ENCODE measurements at regions not wholly inside any gene's neighbourhood (a gene's known extent, or its start where the extent isn't known, plus 50 kb on each side); places are given as distances from the start of the nearest gene placed in this dataset.

GRCh38 chr4:171117457-171117856, 695.7 kb upstream of the GALNTL6 start:
- no peak overlapping the region for H3K14ac ChIP-seq (ENCODE audit: low read length)
- H3K9me3 ChIP-seq (ENCODE audit: insufficient read depth, low read depth, low read length): no peaks in the 10 kb centered on the region
- H2BK120ac ChIP-seq (ENCODE audit: insufficient read depth, low read length, poor library complexity): no peak overlapping the region
- no peak overlapping the region for H4K12ac ChIP-seq (ENCODE audit: low read depth, low read length)
- no peak overlapping the region for H3K27ac ChIP-seq (ENCODE audit: low read depth, low read length)
- WGBS (ENCODE audit: extremely low coverage, insufficient coverage, insufficient read length): no CpG with 5 or more reads among the region's 1 CpG
- no peak overlapping the region for H3K9ac ChIP-seq (ENCODE audit: low read length)
- no peak overlapping the region for H3K4ac ChIP-seq (ENCODE audit: low read depth, low read length)
- peak in 1 of 2 donors; percentile 3 for DNase-seq
- no peak overlapping the region for H2AFZ ChIP-seq (ENCODE audit: insufficient read depth, low read length, poor library complexity)
- H3K79me1 ChIP-seq (ENCODE audit: low read length): no peaks in the 10 kb centered on the region
- H3K4me1 ChIP-seq (ENCODE audit: control insufficient read depth in 1 of 2, insufficient read depth in 2 of 2, low read length in 2 of 2): no peaks in the 10 kb centered on the region
- H3K4me2 ChIP-seq (ENCODE audit: low read length): no peak overlapping the region
- no peaks in the 10 kb centered on the region for H3K36me3 ChIP-seq (ENCODE audit: control insufficient read depth in 1 of 2, insufficient read depth in 2 of 2, low read length in 2 of 2)
- no peaks in the 10 kb centered on the region for H3K79me2 ChIP-seq (ENCODE audit: control insufficient read depth, insufficient read depth, low read length, poor library complexity)
- H3K18ac ChIP-seq (ENCODE audit: low read length): no peak overlapping the region
- no peak overlapping the region for H4K8ac ChIP-seq (ENCODE audit: low read depth, low read length)
- H2AK5ac ChIP-seq (ENCODE audit: low read length): no peak overlapping the region
- no peak overlapping the region for H2BK12ac ChIP-seq (ENCODE audit: low read length)
- H3K4me3 ChIP-seq (ENCODE audit: low read depth, low read length): no peak overlapping the region
- H2BK5ac ChIP-seq (ENCODE audit: low read depth, low read length, poor library complexity): no peak overlapping the region
- H4K91ac ChIP-seq (ENCODE audit: low read depth, low read length): no peak overlapping the region
- H3K23ac ChIP-seq (ENCODE audit: low read length): no peak overlapping the region
- no peaks in the 10 kb centered on the region for H3K27me3 ChIP-seq (ENCODE audit: insufficient read depth, low read length)

DNA sequence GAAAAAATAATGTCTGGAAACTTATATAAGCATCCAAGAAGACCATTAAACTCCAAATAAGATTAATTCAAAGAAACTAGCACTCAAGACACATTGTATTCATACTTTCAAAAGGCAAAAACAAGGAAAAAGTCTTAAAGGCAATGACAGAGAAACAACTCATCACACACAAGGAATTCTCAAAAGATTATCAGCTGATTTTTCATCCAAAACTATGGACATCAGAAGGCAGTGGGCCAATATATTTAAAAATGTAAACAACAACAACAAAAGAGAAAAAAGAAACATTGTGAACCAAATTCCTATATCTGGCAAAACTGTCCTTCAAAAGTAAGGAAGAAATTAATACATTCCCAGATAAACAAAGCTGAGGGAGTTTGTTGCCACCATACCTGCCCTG, 711.4 kb upstream of the GALNTL6 start:
- Histone ChIP-seq H2BK12ac (ENCODE audit: low read length) (no peak overlapping the region), H2AK5ac (ENCODE audit: low read length) (no peak overlapping the region), H3K9me3 (ENCODE audit: insufficient read depth, low read depth, low read length) (no peaks in the 10 kb centered on the region), H3K4me3 (ENCODE audit: low read depth, low read length) (no peak overlapping the region), H3K4me2 (ENCODE audit: low read length) (no peak overlapping the region), H3K18ac (ENCODE audit: low read length) (no peak overlapping the region), H4K8ac (ENCODE audit: low read depth, low read length) (no peak overlapping the region), H2BK120ac (ENCODE audit: insufficient read depth, low read length, poor library complexity) (no peak overlapping the region), H4K91ac (ENCODE audit: low read depth, low read length) (no peak overlapping the region), H2BK5ac (ENCODE audit: low read depth, low read length, poor library complexity) (no peak overlapping the region), H3K9ac (ENCODE audit: low read length) (no peak overlapping the region), H3K4me1 (ENCODE audit: control insufficient read depth in 1 of 2, insufficient read depth in 2 of 2, low read length in 2 of 2) (no peaks in the 10 kb centered on the region), H3K23ac (ENCODE audit: low read length) (no peak overlapping the region), H3K27me3 (ENCODE audit: insufficient read depth, low read length) (no peaks in the 10 kb centered on the region), H3K14ac (ENCODE audit: low read length) (no peak overlapping the region), H4K12ac (ENCODE audit: low read depth, low read length) (no peak overlapping the region), H3K79me1 (ENCODE audit: low read length) (no peaks in the 10 kb centered on the region), H3K36me3 (ENCODE audit: control insufficient read depth in 1 of 2, insufficient read depth in 2 of 2, low read length in 2 of 2) (no peaks in the 10 kb centered on the region), H3K27ac (ENCODE audit: low read depth, low read length) (no peak overlapping the region), H2AFZ (ENCODE audit: insufficient read depth, low read length, poor library complexity) (no peak overlapping the region), H3K79me2 (ENCODE audit: control insufficient read depth, insufficient read depth, low read length, poor library complexity) (no peaks in the 10 kb centered on the region), H3K4ac (ENCODE audit: low read depth, low read length) (no peak overlapping the region)
- no peak for DNase-seq

- Histone ChIP-seq H3K4me2 (ENCODE audit: low read length) (no peak overlapping the region), H3K14ac (ENCODE audit: low read length) (no peak overlapping the region)
Observed at GRCh38 chr4:171087089-171087488, 726.1 kb upstream of the GALNTL6 start.

DNA sequence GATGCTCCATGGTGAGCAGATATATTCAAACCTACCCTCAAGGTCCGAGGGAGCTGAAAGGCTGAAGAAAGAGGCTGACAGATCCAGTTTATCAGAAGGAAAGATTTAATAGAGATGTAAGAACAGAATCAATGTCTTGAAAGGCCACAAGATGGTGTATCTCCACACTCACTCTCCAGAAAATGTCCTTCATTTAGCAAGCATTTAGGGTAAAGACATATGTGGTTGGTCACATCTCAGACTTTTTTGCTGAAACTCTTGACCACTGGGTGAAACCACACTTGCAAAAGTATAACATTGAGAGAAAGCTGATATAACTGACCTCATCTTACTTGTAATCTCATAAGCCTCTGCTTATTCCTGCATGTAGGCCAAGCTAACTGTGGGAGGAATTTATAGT, 745.8 kb upstream of the GALNTL6 start:
- H3K27me3 ChIP-seq (ENCODE audit: insufficient read depth, low read length): no peaks in the 10 kb centered on the region
- no peaks in the 10 kb centered on the region for H3K36me3 ChIP-seq (ENCODE audit: control insufficient read depth in 1 of 2, insufficient read depth in 2 of 2, low read length in 2 of 2)
- H3K4me1 ChIP-seq (ENCODE audit: control insufficient read depth in 1 of 2, insufficient read depth in 2 of 2, low read length in 2 of 2): no peaks in the 10 kb centered on the region
- H2BK12ac ChIP-seq (ENCODE audit: low read length): no peak overlapping the region
- H2BK120ac ChIP-seq (ENCODE audit: insufficient read depth, low read length, poor library complexity): no peak overlapping the region
- H2BK5ac ChIP-seq (ENCODE audit: low read depth, low read length, poor library complexity): no peak overlapping the region
- no peak overlapping the region for H3K9ac ChIP-seq (ENCODE audit: low read length)
- H3K4me3 ChIP-seq (ENCODE audit: low read depth, low read length): no peak overlapping the region
- no CpG with 5 or more reads among the region's 1 CpG for WGBS (ENCODE audit: extremely low coverage, insufficient coverage, insufficient read length)
- no peak overlapping the region for H2AFZ ChIP-seq (ENCODE audit: insufficient read depth, low read length, poor library complexity)
- no peaks in the 10 kb centered on the region for H3K79me2 ChIP-seq (ENCODE audit: control insufficient read depth, insufficient read depth, low read length, poor library complexity)
- no peak overlapping the region for H2AK5ac ChIP-seq (ENCODE audit: low read length)
- no peak for DNase-seq
- H4K12ac ChIP-seq (ENCODE audit: low read depth, low read length): no peak overlapping the region
- H3K9me3 ChIP-seq (ENCODE audit: insufficient read depth, low read depth, low read length): no peaks in the 10 kb centered on the region
- H3K18ac ChIP-seq (ENCODE audit: low read length): no peak overlapping the region
- H3K14ac ChIP-seq (ENCODE audit: low read length): no peak overlapping the region
- no peak overlapping the region for H4K8ac ChIP-seq (ENCODE audit: low read depth, low read length)
- H3K4me2 ChIP-seq (ENCODE audit: low read length): no peak overlapping the region
- no peak overlapping the region for H4K91ac ChIP-seq (ENCODE audit: low read depth, low read length)
- no peak overlapping the region for H3K27ac ChIP-seq (ENCODE audit: low read depth, low read length)
- H3K23ac ChIP-seq (ENCODE audit: low read length): no peak overlapping the region
- no peak overlapping the region for H3K4ac ChIP-seq (ENCODE audit: low read depth, low read length)
- H3K79me1 ChIP-seq (ENCODE audit: low read length): no peaks in the 10 kb centered on the region

More at GRCh38 chr4:171087089-171087488, 726.1 kb upstream of the GALNTL6 start:
- H3K79me1 ChIP-seq (ENCODE audit: low read length): no peaks in the 10 kb centered on the region
- no peak overlapping the region for H3K4me3 ChIP-seq (ENCODE audit: low read depth, low read length)
- no peak overlapping the region for H4K8ac ChIP-seq (ENCODE audit: low read depth, low read length)
- H2AFZ ChIP-seq (ENCODE audit: insufficient read depth, low read length, poor library complexity): no peak overlapping the region
- WGBS (ENCODE audit: extremely low coverage, insufficient coverage, insufficient read length): no CpG with 5 or more reads among the region's 2 CpGs
- no peak overlapping the region for H2BK5ac ChIP-seq (ENCODE audit: low read depth, low read length, poor library complexity)
- DNase-seq: no peak
- no peak overlapping the region for H2BK120ac ChIP-seq (ENCODE audit: insufficient read depth, low read length, poor library complexity)
- H4K12ac ChIP-seq (ENCODE audit: low read depth, low read length): no peak overlapping the region
- no peaks in the 10 kb centered on the region for H3K4me1 ChIP-seq (ENCODE audit: control insufficient read depth in 1 of 2, insufficient read depth in 2 of 2, low read length in 2 of 2)
- no peak overlapping the region for H3K18ac ChIP-seq (ENCODE audit: low read length)
- no peak overlapping the region for H3K23ac ChIP-seq (ENCODE audit: low read length)
- no peaks in the 10 kb centered on the region for H3K9me3 ChIP-seq (ENCODE audit: insufficient read depth, low read depth, low read length)
- H3K27me3 ChIP-seq (ENCODE audit: insufficient read depth, low read length): no peaks in the 10 kb centered on the region
- H3K79me2 ChIP-seq (ENCODE audit: control insufficient read depth, insufficient read depth, low read length, poor library complexity): no peaks in the 10 kb centered on the region
- no peak overlapping the region for H3K9ac ChIP-seq (ENCODE audit: low read length)
- no peak overlapping the region for H4K91ac ChIP-seq (ENCODE audit: low read depth, low read length)
- no peaks in the 10 kb centered on the region for H3K36me3 ChIP-seq (ENCODE audit: control insufficient read depth in 1 of 2, insufficient read depth in 2 of 2, low read length in 2 of 2)
- H3K27ac ChIP-seq (ENCODE audit: low read depth, low read length): no peak overlapping the region
- no peak overlapping the region for H2BK12ac ChIP-seq (ENCODE audit: low read length)
- no peak overlapping the region for H3K4ac ChIP-seq (ENCODE audit: low read depth, low read length)
- no peak overlapping the region for H2AK5ac ChIP-seq (ENCODE audit: low read length)
